Endothelial cell (in vitro differentiated cells): ENCODE measurements at regions not wholly inside any gene's neighbourhood (a gene's known extent, or its start where the extent isn't known, plus 50 kb on each side); places are given as distances from the start of the nearest gene placed in this dataset.

Experiments
- DNase-seq: peaks from one replicate; pipeline ENCODE4 v3.0.0; 2021; ENCODE audit warnings: low spot score
- H3K27ac Mint-ChIP-seq: one replicate; pipeline ENCODE4 v1.8.0; 2021; ENCODE audit warnings: mixed read lengths, inconsistent platforms; ENCODE audit not compliant: unreplicated experiment
- H3K27me3 Mint-ChIP-seq: one replicate; pipeline ENCODE4 v1.8.0; 2021; ENCODE audit warnings: mild to moderate bottlenecking, moderate library complexity, mixed read lengths, inconsistent platforms; ENCODE audit not compliant: unreplicated experiment
- H3K36me3 Mint-ChIP-seq: one replicate; pipeline ENCODE4 v1.8.0; 2021; ENCODE audit warnings: mild to moderate bottlenecking, low read depth, mixed read lengths, inconsistent platforms; ENCODE audit not compliant: unreplicated experiment
- H3K4me1 Mint-ChIP-seq: one replicate; pipeline ENCODE4 v1.8.0; 2021; ENCODE audit warnings: mild to moderate bottlenecking, mixed read lengths, inconsistent platforms; ENCODE audit not compliant: unreplicated experiment
- H3K4me3 Mint-ChIP-seq: one replicate; pipeline ENCODE4 v1.8.0; 2021; ENCODE audit warnings: mild to moderate bottlenecking, mixed read lengths, inconsistent platforms; ENCODE audit not compliant: unreplicated experiment
- H3K9me3 Mint-ChIP-seq: one replicate; pipeline ENCODE4 v1.8.0; 2021; ENCODE audit warnings: mixed read lengths, inconsistent platforms; ENCODE audit not compliant: unreplicated experiment
- CTCF ChIP-seq: fragments of 200-600 bp; sonication (generic); IDR thresholded peaks from one replicate; pipeline ENCODE4 v1.5.0; 2021; ENCODE audit warnings: antibody characterized with exemption; ENCODE audit not compliant: unreplicated experiment

- no peak overlapping the region for H3K4me3 Mint-ChIP-seq
- H3K9me3 Mint-ChIP-seq: no peaks in the 10 kb centered on the region
- no peak for TF ChIP-seq CTCF
- DNase-seq: no peak
- no peaks in the 10 kb centered on the region for H3K4me1 Mint-ChIP-seq
- no peaks in the 10 kb centered on the region for H3K27me3 Mint-ChIP-seq
- no peak overlapping the region for H3K27ac Mint-ChIP-seq
- no peaks in the 10 kb centered on the region for H3K36me3 Mint-ChIP-seq
These were observed 528.1 kb downstream of the MN1 start for GRCh38 chr22:27273436-27273835.

GRCh38 chr22:27273853-27274252 is 527.7 kb downstream of the MN1 start:
- TF ChIP-seq CTCF: no peak
- Mint-ChIP-seq H3K36me3 (no peaks in the 10 kb centered on the region), H3K4me1 (no peaks in the 10 kb centered on the region), H3K27ac (no peak overlapping the region), H3K4me3 (no peak overlapping the region), H3K9me3 (no peaks in the 10 kb centered on the region), H3K27me3 (no peaks in the 10 kb centered on the region)
- no peak for DNase-seq

DNA sequence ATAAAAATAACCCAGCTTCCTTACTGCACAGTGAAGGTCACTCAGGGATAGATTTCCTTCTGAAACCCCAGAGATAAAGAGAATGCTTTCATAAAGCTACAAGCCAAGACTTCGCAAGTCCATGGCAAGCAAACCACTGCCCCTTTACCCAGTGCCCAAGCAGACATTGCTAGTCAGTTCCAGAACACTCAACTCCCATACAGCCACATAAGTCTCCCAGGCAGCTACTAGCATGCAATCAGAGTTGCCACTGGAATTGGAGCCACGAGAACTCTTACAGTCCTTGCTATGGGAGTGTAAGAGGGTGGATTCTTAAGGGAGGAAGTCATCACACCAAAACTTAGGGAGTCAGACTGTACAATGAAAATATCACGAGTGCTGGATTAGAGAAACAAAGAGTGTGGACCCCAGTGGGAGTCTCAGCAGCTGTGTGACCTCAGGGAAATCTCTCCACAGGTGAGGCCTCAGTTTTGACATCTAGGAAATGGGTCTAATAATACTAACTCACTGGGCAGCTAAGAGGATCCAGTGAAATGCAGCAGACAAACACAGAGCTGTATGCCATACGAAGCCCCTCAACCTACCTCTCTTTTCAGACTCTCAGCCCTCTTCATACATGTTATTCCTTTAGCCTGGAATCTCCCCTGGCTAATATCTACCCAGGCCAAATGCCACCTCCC is 526.6 kb downstream of the MN1 start:
- H3K9me3 Mint-ChIP-seq: no peaks in the 10 kb centered on the region
- no peaks in the 10 kb centered on the region for H3K36me3 Mint-ChIP-seq
- no peak overlapping the region for H3K4me3 Mint-ChIP-seq
- H3K27me3 Mint-ChIP-seq: no peaks in the 10 kb centered on the region
- no peak for TF ChIP-seq CTCF
- H3K27ac Mint-ChIP-seq: no peak overlapping the region
- DNase-seq: no peak
- no peaks in the 10 kb centered on the region for H3K4me1 Mint-ChIP-seq

- peaks cover 4% of the 10 kb centered on the region for H3K36me3 Mint-ChIP-seq
- no peak for TF ChIP-seq CTCF
- no peak for DNase-seq
- H3K4me3 Mint-ChIP-seq: no peak overlapping the region
- no peak overlapping the region for H3K27ac Mint-ChIP-seq
- no peaks in the 10 kb centered on the region for H3K9me3 Mint-ChIP-seq
- no peaks in the 10 kb centered on the region for H3K4me1 Mint-ChIP-seq
- no peaks in the 10 kb centered on the region for H3K27me3 Mint-ChIP-seq
These were observed 522.6 kb downstream of the MN1 start for GRCh38 chr22:27278946-27279345.

DNA sequence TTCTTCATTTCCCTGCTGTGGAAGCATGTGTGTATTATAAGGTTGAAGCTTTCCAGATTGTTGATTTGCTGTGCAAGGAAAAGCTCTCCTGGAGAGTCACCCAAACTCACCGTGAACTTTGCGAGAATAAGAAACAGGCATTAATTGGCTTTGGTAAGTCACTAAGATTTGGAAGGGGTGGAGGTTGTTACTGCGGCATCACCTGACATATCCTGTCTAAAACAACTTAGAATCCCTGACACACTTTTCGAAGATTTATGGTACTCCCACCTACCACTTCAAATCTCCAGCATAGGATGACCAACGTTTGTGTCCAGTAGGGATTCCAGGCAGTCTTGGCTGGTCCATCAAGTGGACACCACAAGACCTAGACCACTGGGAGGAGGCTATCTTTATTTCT is 518.3 kb downstream of the MN1 start:
- H3K27ac Mint-ChIP-seq: no peak overlapping the region
- no peak for TF ChIP-seq CTCF
- H3K36me3 Mint-ChIP-seq: peaks cover 4% of the 10 kb centered on the region
- no peak for DNase-seq
- no peaks in the 10 kb centered on the region for H3K9me3 Mint-ChIP-seq
- no peak overlapping the region for H3K4me3 Mint-ChIP-seq
- no peaks in the 10 kb centered on the region for H3K27me3 Mint-ChIP-seq
- H3K4me1 Mint-ChIP-seq: no peaks in the 10 kb centered on the region
